BLaER1 (cell line): ENCODE measurements at regions not wholly inside any gene's neighbourhood (a gene's known extent, or its start where the extent isn't known, plus 50 kb on each side); places are given as distances from the start of the nearest gene placed in this dataset.
A peak's percentile ranks its signal among the peaks of the same experiment; 100 is the strongest.

Source experiments
- H3K27ac ChIP-seq: shearing (Covaris generic); formaldehyde crosslinking; 2 replicates; pipeline ENCODE4 v1.8.1; 2022
- H3K27me3 ChIP-seq: shearing (Covaris generic); formaldehyde crosslinking; 2 replicates; pipeline ENCODE4 v1.8.1; 2022
- H3K36me3 ChIP-seq: shearing (Covaris generic); formaldehyde crosslinking; 2 replicates; pipeline ENCODE4 v1.8.1; 2022
- H3K4me1 ChIP-seq: shearing (Covaris generic); formaldehyde crosslinking; 2 replicates; pipeline ENCODE4 v1.8.1; 2022
- H3K4me2 ChIP-seq: shearing (Covaris generic); formaldehyde crosslinking; 2 replicates; pipeline ENCODE4 v1.8.1; 2022
- H3K4me3 ChIP-seq: shearing (Covaris generic); formaldehyde crosslinking; 2 replicates; pipeline ENCODE4 v1.8.1; 2022
- H3K9ac ChIP-seq: shearing (Covaris generic); formaldehyde crosslinking; 2 replicates; pipeline ENCODE4 v1.8.1; 2022
- H3K9me3 ChIP-seq: shearing (Covaris generic); formaldehyde crosslinking; 2 replicates; pipeline ENCODE4 v1.8.1; 2022
- H4K20me1 ChIP-seq: shearing (Covaris generic); formaldehyde crosslinking; 2 replicates; pipeline ENCODE4 v1.8.1; 2022
- Cebpa-rat ChIP-seq: shearing (Covaris generic); IDR thresholded peaks from 2 replicates; pipeline ENCODE4 v1.8.1; 2022

DNA sequence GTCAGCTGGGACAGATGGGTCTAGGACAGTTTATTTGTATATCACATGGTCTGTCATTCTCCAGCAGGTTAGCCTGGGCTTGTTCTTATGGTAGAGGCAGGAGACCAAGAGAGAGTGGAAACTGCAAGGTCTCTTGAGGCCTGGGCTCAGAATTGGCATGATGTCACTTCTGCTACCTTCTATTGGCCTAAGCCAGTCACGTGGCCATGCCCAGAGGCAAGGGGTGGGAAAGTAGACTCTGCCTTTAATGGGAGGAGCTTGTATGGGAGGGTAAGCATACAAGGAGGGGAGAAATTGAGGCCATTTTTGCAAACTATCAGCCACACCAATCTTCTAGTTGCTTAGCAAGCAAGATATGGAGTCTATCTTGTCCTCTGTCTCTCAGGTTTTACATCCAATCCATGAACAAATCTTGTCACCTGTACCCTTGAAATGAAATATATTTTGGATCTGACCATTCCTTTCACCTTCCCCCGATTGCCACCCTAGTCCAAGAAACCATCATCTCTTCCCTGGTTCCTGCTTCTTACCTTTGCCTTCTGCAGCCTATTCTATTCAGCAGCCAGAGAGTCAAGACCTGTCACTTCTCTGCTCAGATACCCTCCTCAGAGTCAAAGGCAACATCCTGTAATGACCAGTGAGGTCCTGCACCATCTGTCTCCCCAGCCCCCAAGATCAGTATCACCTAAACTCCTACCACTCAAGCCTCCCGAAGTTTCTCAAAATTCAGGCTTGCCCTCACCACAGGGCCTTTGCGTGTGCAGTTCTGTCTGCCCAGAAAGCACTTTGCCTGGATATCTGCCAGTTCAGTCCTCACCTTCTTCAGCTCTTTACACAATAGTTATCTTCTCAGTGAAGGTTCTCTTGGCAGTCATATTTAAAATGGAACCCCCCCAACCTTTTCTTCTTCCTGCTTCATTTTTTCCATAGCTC, 240.0 kb downstream of the LOXHD1 start:
- Histone ChIP-seq H3K4me3 (no peak overlapping the region), H3K9ac (no peak overlapping the region), H3K27me3 (no peaks in the 10 kb centered on the region), H3K36me3 (peaks cover 37% of the 10 kb centered on the region), H3K4me2 (peak overlapping the region; percentile 32; the same call in 1 of the 2 replicates), H4K20me1 (peaks cover 87% of the 10 kb centered on the region), H3K27ac (no peak overlapping the region), H3K4me1 (peaks cover 50% of the 10 kb centered on the region), H3K9me3 (no peaks in the 10 kb centered on the region)
- TF ChIP-seq Cebpa-rat = no peak

DNA sequence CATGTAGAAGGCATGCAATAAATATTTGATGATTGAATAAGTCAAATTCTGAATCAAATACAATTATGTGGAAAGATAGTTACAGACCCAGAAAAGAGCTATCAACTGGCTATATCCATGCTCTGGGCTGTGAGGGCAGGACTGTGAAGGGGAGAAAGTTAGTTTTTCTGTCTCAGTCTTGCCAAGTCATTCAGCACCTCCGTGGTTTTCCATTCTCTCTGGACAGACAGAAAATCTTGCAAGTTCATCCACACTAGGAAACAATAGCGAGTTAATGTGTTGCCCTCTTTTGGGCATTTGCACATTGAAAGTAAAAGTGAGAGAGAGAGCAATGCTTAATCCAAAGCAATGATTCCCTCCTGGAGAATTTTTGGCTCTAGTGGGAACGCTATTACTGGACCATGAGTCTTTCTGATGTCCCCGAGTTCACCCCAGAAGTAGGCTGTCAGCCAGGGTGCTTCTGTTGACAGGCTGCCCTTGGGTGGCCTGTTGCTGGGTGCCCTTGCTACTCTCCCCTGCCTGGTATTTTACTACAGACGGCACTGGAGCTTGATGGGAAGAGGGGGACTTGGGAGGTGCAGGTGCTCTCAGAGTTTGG, 238.3 kb downstream of the LOXHD1 start:
- peak overlapping the region; percentile 28; the same call in 1 of the 2 replicates for H3K9ac ChIP-seq
- H3K4me3 ChIP-seq = no peak overlapping the region
- H3K9me3 ChIP-seq = no peaks in the 10 kb centered on the region
- no peak overlapping the region for H3K27ac ChIP-seq
- peak overlapping the region; percentile 68 for H3K4me2 ChIP-seq
- H3K27me3 ChIP-seq = no peaks in the 10 kb centered on the region
- H3K4me1 ChIP-seq = peaks cover 50% of the 10 kb centered on the region
- TF ChIP-seq Cebpa-rat = no peak
- peaks cover 76% of the 10 kb centered on the region for H4K20me1 ChIP-seq
- H3K36me3 ChIP-seq = peaks cover 22% of the 10 kb centered on the region

DNA sequence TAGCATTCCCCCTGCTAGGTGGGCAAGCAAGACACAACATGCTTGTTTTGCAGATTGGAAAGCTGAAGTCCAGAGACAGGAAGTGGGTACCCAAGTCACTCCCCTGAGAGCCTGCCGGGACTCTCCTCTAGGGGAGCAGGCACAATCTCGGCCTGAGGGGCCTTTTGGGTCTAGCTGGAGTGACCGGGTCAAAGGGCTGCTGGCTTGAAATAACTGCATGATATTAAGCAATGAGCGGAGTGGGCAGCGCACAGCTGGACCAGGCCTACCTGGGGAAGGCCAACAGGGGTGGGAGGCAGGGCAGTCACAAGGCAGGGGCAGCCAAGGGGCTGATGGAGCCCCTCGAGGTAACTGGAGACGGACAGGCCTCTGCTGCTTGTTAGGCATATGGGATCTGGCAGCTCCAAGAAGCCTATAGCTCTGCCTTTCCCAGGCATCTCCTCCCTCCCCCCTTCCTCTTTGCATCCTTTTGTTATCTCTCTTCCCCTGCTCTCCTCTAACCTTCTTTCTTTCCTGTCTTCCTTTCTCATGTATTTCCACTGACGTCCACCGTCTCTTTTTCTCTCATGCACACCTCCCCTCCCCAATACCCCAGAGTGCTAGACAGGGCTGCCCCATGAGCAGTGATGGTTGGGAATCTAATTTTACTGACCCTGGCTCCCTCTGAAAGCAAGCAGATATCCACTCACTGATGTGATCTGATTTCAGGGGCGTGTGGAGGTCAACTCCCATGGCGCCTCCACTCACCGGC, 237.5 kb downstream of the LOXHD1 start:
- H3K9me3 ChIP-seq = no peaks in the 10 kb centered on the region
- peaks cover 21% of the 10 kb centered on the region for H3K36me3 ChIP-seq
- peak overlapping the region; percentile 68 for H3K4me2 ChIP-seq
- no peak overlapping the region; the same call in 1 of the 2 replicates for H3K9ac ChIP-seq
- TF ChIP-seq Cebpa-rat = no peak
- no peaks in the 10 kb centered on the region for H3K27me3 ChIP-seq
- no peak overlapping the region for H3K27ac ChIP-seq
- peaks cover 50% of the 10 kb centered on the region for H3K4me1 ChIP-seq
- no peak overlapping the region for H3K4me3 ChIP-seq
- peaks cover 75% of the 10 kb centered on the region for H4K20me1 ChIP-seq

DNA sequence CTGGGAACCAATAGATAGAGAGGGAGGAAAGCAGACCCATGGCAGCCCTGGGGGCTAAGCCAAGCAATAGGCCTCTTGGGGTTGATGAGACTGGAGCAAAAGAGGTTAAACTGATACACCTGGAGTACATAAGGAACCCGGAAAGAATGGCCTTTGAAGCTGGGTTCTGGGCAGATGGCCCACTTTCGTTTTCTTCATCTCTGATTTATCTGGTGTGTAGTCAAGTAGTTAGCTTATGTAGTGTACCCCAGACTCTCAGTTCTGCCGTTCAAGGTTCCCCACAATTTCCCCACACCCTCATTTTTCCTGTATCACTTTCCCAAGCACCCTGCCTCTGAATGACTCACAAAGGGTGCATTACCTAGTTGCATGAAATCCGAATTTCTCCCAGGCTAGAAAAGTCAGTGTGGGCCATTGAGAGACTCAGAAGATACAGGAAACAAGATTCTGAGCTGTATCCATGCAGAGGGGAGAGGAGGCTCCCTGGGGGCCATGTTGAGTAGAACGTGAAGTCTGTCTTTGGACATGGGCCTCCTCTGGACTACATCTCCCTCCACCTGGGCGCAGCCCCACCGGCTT, 235.0 kb downstream of the LOXHD1 start:
- Histone ChIP-seq H3K4me3 (no peak overlapping the region), H3K36me3 (peaks cover 18% of the 10 kb centered on the region; the same call in 1 of the 2 replicates), H3K9ac (no peak overlapping the region), H3K4me1 (peaks cover 56% of the 10 kb centered on the region), H4K20me1 (peaks cover 81% of the 10 kb centered on the region), H3K27me3 (no peaks in the 10 kb centered on the region), H3K9me3 (no peaks in the 10 kb centered on the region), H3K27ac (no peak overlapping the region; the same call in 1 of the 2 replicates), H3K4me2 (peak overlapping the region; percentile 30)
- TF ChIP-seq Cebpa-rat = no peak

GRCh38 chr18:46422552-46423055, 234.4 kb downstream of the LOXHD1 start:
- Histone ChIP-seq H3K4me1 (peaks cover 58% of the 10 kb centered on the region), H3K27me3 (no peaks in the 10 kb centered on the region), H3K9ac (no peak overlapping the region), H3K4me2 (no peak overlapping the region), H3K4me3 (no peak overlapping the region), H4K20me1 (peaks cover 83% of the 10 kb centered on the region), H3K36me3 (peaks cover 18% of the 10 kb centered on the region; the same call in 1 of the 2 replicates), H3K9me3 (no peaks in the 10 kb centered on the region), H3K27ac (no peak overlapping the region)
- no peak for TF ChIP-seq Cebpa-rat

GRCh38 chr18:46423226-46423805, 233.7 kb downstream of the LOXHD1 start:
- Histone ChIP-seq H3K27ac (no peak overlapping the region), H3K4me2 (no peak overlapping the region), H3K36me3 (peaks cover 18% of the 10 kb centered on the region; the same call in 1 of the 2 replicates), H3K9ac (no peak overlapping the region), H3K4me3 (no peak overlapping the region), H3K27me3 (no peaks in the 10 kb centered on the region), H3K4me1 (peaks cover 53% of the 10 kb centered on the region), H4K20me1 (peaks cover 85% of the 10 kb centered on the region), H3K9me3 (no peaks in the 10 kb centered on the region)
- TF ChIP-seq Cebpa-rat = no peak

GRCh38 chr18:46424898-46425297, 232.1 kb downstream of the LOXHD1 start:
- no peak overlapping the region for H3K27ac ChIP-seq
- H3K4me2 ChIP-seq = no peak overlapping the region; the same call in 1 of the 2 replicates

GRCh38 chr18:46425511-46425910, 231.5 kb downstream of the LOXHD1 start:
- H3K9ac ChIP-seq = no peak overlapping the region
- no peaks in the 10 kb centered on the region for H3K27me3 ChIP-seq
- no peak overlapping the region for H3K27ac ChIP-seq
- H4K20me1 ChIP-seq = peaks cover 87% of the 10 kb centered on the region
- H3K9me3 ChIP-seq = no peaks in the 10 kb centered on the region
- H3K4me3 ChIP-seq = no peak overlapping the region
- H3K4me1 ChIP-seq = peaks cover 37% of the 10 kb centered on the region
- no peak for TF ChIP-seq Cebpa-rat
- peaks cover 15% of the 10 kb centered on the region; the same call in 1 of the 2 replicates for H3K36me3 ChIP-seq
- H3K4me2 ChIP-seq = peak overlapping the region; percentile 7; the same call in 1 of the 2 replicates

More at GRCh38 chr18:46424898-46425297, 232.1 kb downstream of the LOXHD1 start:
- no peak overlapping the region for H3K9ac ChIP-seq
- H3K9me3 ChIP-seq = no peaks in the 10 kb centered on the region
- H4K20me1 ChIP-seq = peaks cover 85% of the 10 kb centered on the region
- H3K4me1 ChIP-seq = peaks cover 37% of the 10 kb centered on the region
- no peak overlapping the region for H3K4me3 ChIP-seq
- no peak for TF ChIP-seq Cebpa-rat
- peaks cover 18% of the 10 kb centered on the region; the same call in 1 of the 2 replicates for H3K36me3 ChIP-seq
- no peaks in the 10 kb centered on the region for H3K27me3 ChIP-seq
